ENCODE measurements at regions not wholly inside any gene's neighbourhood (a gene's known extent, or its start where the extent isn't known, plus 50 kb on each side); places are given as distances from the start of the nearest gene placed in this dataset.

DNA sequence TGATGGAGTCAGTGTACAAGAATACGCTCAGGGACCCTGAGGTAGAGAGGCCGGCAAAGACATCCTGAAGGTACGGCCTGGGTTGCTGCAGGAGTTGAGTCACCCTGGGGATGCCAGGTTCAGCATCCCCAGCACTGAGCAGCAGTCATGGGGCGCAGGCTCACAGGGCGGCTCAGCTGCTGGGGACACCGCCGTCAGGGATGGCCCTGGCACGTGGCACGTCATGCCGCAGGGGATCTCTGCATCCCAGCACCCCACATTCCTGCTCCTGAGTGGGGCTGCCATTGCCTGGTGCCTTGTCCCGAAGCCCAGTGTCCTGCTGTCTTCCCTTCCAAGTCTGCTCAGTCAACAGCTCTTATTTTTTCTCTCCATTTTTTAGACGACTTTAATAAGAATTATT, 168.7 kb upstream of the NTM start:
- H3K36me3 Mint-ChIP-seq (ENCODE audit: low read depth) = no peaks in the 10 kb centered on the region
- DNase-seq (ENCODE audit: low read depth, low spot score) = no peak
- no peak overlapping the region for H3K27ac Mint-ChIP-seq (ENCODE audit: unreplicated experiment)
- TF ChIP-seq, protein P1, sequence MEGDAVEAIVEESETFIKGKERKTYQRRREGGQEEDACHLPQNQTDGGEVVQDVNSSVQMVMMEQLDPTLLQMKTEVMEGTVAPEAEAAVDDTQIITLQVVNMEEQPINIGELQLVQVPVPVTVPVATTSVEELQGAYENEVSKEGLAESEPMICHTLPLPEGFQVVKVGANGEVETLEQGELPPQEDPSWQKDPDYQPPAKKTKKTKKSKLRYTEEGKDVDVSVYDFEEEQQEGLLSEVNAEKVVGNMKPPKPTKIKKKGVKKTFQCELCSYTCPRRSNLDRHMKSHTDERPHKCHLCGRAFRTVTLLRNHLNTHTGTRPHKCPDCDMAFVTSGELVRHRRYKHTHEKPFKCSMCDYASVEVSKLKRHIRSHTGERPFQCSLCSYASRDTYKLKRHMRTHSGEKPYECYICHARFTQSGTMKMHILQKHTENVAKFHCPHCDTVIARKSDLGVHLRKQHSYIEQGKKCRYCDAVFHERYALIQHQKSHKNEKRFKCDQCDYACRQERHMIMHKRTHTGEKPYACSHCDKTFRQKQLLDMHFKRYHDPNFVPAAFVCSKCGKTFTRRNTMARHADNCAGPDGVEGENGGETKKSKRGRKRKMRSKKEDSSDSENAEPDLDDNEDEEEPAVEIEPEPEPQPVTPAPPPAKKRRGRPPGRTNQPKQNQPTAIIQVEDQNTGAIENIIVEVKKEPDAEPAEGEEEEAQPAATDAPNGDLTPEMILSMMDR (conservative IDR thresholded peaks at IDR 0.05) = no peak
- no peak overlapping the region for H3K4me3 Mint-ChIP-seq
- H3K4me1 Mint-ChIP-seq = no peaks in the 10 kb centered on the region
- H3K9me3 Mint-ChIP-seq = no peaks in the 10 kb centered on the region
- H3K27me3 Mint-ChIP-seq (ENCODE audit: low read depth) = no peaks in the 10 kb centered on the region

DNA sequence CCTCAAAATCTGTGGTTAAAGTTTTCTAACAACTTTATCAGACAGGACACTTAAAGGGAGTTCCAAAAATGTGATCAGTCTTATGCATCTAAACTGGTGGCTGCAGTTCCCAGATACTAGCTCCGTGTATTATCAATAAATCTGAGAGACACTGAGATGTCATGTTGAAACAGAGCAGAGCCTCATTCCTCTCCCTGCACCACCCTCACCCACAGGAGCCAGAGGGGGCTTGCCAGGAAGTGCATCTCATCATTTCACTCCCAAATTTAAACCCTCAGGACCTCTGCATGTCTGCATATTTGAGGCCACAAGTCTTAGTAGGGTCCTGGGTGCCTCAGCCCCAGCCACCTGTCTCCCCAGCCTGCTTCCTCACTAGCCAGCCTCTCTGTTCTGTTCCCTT, 167.4 kb upstream of the NTM start:
- H3K4me1 Mint-ChIP-seq = no peaks in the 10 kb centered on the region
- no peaks in the 10 kb centered on the region for H3K27me3 Mint-ChIP-seq (ENCODE audit: low read depth)
- H3K9me3 Mint-ChIP-seq = no peaks in the 10 kb centered on the region
- no peaks in the 10 kb centered on the region for H3K36me3 Mint-ChIP-seq (ENCODE audit: low read depth)
- TF ChIP-seq, protein P1 (conservative IDR thresholded peaks at IDR 0.05) = no peak
- DNase-seq (ENCODE audit: low read depth, low spot score) = no peak
- no peak overlapping the region for H3K4me3 Mint-ChIP-seq
- peak overlapping the region; percentile 28 for H3K27ac Mint-ChIP-seq (ENCODE audit: unreplicated experiment)

DNA sequence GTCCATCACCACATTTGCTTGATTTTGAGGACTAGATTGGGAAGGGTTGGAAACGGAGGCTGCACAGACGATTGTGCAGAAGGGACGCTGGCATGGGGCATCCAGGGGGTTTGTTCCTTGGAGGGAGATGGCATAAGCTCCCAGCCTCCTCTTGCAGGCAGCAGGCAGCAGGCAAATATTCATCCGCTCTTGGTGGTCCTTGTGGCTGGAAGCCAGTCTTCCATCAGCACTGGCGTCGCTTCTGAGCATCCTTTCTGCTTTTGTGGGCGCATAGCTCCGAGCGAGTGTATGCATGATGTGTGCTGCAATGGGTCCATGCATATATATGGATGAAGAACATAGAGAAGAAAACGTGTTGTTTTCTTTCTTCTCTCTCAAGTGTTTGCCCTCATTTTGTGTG, 166.1 kb upstream of the NTM start:
- Mint-ChIP-seq H3K9me3 (no peaks in the 10 kb centered on the region), H3K27ac (ENCODE audit: unreplicated experiment) (no peak overlapping the region), H3K27me3 (ENCODE audit: low read depth) (no peaks in the 10 kb centered on the region), H3K4me3 (no peak overlapping the region), H3K4me1 (no peaks in the 10 kb centered on the region), H3K36me3 (ENCODE audit: low read depth) (no peaks in the 10 kb centered on the region)
- no peak for DNase-seq (ENCODE audit: low read depth, low spot score)
- TF ChIP-seq, protein P1 (conservative IDR thresholded peaks at IDR 0.05) = no peak

DNA sequence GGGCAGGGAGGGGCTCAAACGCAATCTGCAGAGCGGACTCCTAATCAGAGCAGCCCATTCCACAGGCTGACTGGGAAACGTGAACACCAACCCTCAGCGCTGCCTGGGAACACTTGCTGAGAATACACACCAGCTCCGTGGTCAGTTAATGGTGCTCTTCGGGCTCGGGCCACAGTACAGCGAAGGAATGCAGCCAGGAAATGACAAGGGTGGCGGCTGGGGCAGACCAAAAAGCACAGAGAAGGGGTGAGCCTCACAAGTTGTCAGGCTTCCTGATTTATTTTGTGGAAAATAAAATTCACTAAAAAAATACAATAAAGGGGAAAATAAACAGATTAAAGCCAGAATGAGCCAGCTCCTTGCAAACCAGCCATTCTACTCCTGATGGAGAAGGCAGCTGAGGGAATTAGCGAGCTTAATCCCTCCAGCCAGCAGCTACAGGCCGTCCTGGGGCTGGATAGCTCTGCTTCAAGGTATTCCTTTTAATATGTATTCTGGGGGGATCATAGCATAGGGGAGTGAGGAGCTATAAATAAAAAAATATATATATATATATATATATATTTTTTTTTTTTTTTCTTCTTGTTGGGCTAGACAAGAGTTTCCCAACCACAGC, 165.5 kb upstream of the NTM start:
- Mint-ChIP-seq H3K4me3 (no peak overlapping the region), H3K27ac (ENCODE audit: unreplicated experiment) (no peak overlapping the region), H3K36me3 (ENCODE audit: low read depth) (no peaks in the 10 kb centered on the region), H3K27me3 (ENCODE audit: low read depth) (no peaks in the 10 kb centered on the region), H3K4me1 (no peaks in the 10 kb centered on the region), H3K9me3 (peaks cover under 1% of the 10 kb centered on the region)
- TF ChIP-seq, protein P1 (conservative IDR thresholded peaks at IDR 0.05) = no peak
- DNase-seq (ENCODE audit: low read depth, low spot score) = no peak

DNA sequence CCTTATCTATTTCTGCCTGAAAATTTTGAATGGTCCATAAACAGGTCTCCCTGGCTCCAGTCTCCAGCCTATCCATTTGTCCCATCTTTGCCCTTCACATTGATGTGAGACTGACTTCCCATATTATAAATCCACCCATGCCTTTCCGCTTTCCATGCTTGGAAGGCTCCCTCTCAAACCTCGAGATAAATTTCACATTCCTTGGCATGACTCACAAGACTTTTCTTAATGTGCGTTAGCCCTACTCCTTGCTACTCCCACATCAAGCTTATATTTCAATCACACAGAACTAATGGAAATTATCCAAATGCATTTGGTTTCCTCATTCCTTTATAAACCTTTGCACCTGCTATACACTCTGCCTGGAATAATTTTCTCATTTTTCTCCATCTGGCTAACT, 163.7 kb upstream of the NTM start:
- no peaks in the 10 kb centered on the region for H3K36me3 Mint-ChIP-seq (ENCODE audit: low read depth)
- H3K4me1 Mint-ChIP-seq = no peaks in the 10 kb centered on the region
- no peak overlapping the region for H3K4me3 Mint-ChIP-seq
- DNase-seq (ENCODE audit: low read depth, low spot score) = no peak
- H3K27ac Mint-ChIP-seq (ENCODE audit: unreplicated experiment) = peak overlapping the region; percentile 12
- H3K9me3 Mint-ChIP-seq = peaks cover 3% of the 10 kb centered on the region
- no peaks in the 10 kb centered on the region for H3K27me3 Mint-ChIP-seq (ENCODE audit: low read depth)
- TF ChIP-seq, protein P1 (conservative IDR thresholded peaks at IDR 0.05) = no peak

Data from neural crest cell (in vitro differentiated cells).